ENCODE measurements at regions not wholly inside any gene's neighbourhood (a gene's known extent, or its start where the extent isn't known, plus 50 kb on each side); places are given as distances from the start of the nearest gene placed in this dataset.

DNA sequence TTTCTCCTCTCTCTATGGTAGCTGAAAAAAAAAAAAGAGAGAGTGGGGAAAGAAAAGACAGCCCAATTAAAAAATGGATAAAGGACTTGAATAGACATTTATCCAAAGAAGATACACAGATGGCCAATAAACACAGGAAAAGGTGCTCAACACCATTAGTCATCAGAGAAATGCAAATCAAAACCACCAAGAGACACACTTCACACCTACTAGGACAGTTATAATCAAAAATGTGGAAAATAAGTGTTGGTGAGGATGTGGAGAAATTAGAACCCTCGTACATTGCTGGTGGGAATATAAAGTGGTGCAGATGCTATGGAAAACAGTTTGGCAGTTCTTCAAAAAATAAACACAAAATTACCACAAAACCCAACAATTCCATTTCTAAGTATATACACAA is 172.4 kb upstream of the GRIN2B start:
- no peak for DNase-seq

DNA sequence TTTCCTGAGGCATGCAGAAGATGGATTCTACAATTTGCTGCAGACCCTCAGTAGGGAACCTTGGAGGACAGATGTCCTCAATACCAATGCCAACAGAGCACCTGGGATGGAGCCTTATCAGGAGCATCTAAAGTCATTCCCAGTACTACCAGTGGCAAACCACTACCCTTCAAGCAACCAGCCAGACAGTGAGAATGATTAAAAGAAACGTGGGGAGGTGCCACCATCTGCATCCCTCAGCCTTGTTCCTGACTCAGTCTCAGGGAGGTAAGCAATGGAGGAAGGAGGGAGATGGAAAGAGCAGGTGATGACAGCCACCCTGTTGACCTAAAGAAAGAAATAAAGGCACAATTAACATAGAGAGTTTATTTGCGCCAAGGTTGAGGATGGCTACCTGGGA is 175.2 kb upstream of the GRIN2B start:
- no peak for DNase-seq

DNA sequence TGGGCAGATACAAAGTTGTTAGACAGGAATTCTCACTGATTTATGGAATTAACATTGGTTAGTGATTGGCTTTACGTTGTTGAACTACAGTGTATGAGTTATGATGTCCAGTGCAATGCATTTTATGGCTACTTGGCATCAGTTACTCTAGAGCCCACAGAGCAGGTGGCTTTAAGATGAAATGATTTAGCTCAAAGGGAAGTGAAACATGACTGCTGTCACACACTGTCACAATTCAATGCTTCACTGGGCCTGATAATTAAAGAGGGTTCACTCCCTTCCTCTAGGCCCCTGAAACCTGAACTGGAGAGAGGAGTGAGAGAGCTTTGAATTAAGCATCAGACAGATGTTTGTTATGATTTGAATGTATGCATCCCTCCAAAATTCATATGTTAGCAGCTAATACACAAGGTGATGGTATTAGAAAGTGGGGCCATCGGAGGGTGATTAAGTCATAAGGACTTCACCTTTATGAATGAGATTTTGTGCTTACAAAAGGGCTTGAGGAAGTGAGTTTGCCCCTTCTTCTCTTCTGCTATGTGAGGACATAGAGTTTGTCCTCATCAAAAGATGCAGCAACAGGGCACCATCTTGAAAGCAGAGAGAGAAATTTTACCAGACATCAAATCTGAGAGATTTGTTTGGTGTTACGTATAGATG is 175.8 kb upstream of the GRIN2B start:
- DNase-seq, result no peak

- no peak for DNase-seq
These were observed 182.9 kb upstream of the GRIN2B start for GRCh38 chr12:14164266-14164665.

DNA sequence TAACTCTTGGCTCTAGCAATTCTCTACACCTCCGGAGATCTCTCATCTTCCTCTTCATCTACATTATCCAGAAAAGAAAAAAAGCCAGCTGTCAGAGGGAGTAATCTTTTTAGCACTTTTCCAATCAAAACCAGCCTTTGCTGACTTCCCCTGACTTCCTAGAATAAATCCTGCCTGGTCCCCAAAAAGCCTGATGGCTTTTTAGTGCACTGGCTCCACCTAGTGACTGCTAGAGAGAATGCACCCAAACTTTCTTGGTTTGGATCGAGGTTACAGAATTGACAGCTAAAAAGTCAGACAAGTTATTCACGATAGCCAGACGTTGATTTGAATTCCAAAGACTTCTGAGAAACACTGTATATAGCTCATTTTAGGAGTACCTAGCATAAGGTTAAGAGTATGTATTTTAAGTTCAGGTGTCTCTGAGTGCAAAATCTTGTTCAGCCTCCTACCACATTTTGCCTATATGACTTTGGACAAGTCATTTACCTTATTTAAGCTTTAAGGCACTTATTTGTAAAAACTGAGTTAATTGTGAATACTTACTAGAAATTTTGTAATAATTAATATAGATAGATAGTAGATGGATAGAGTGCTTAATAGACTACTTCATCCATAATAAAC is 185.7 kb upstream of the GRIN2B start:
- peak; percentile 52 to 60 for DNase-seq

DNA sequence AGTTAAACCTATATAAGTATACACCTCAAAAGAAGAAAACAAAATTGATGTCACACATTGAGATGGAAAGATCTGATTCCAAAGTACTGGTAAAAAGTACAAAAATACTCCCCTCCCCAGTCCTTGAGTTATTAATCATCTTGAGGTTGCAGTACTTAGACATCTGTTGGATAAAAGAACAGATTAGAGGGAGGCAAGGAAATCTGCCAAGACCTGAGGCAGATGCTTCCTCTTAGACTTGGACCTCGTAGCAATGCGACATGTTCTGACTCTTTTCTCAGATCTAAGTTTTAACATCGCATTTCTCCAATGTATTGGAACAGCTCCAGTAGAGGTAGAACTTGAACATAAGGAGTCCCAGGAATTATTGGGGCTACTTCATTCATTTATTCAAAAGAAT is 187.9 kb upstream of the GRIN2B start:
- DNase-seq, result no peak

DNA sequence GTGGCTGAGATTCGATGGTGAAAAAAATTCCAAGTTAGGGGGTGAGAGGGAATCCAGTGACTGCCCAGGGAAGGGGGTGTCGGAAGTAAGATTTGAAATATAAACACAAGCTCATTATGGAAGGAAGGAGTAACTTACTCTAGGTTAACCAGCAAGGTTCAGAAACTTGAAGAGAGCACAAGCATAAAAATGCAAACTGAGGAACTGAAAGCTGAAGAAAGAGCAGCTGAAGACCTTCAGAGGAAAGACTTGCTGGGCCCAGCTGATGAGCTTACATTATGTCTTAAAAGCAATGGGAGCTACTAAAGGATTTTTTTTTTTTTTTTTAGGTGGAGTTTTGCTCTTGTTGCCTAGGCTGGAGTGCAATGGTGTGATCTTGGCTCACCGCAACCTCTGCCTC is 189.7 kb upstream of the GRIN2B start:
- no peak for DNase-seq

DNA sequence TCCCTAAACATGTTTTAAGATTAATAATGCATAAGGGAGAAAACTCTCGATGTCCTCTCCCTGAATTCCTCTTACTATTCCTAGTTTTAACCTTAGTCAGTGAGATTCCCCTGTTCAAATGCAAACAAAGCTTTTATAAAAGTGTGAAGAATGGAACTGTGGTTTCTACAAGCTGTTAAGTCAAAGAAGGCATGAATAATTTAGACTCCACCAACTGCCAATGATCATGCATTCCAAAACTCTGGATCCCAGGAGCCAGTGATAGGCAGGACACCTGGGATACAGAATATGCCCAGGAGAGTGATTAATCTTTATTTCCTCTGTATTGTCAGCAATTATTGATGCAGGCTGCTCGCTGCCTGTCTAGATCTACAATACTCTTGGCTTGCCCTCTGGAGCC is 190.3 kb upstream of the ATF7IP start:
- no peak for DNase-seq

- DNase-seq, result peak in 1 of 2 experiments; percentile 24
These were observed 179.9 kb upstream of the ATF7IP start for GRCh38 chr12:14185427-14186192.

GRCh38 chr12:14186193-14186502 is 179.3 kb upstream of the ATF7IP start:
- no peak for DNase-seq

GRCh38 chr12:14187002-14187401 is 178.5 kb upstream of the ATF7IP start:
- no peak for DNase-seq

- no peak for DNase-seq
These were observed 177.5 kb upstream of the ATF7IP start for GRCh38 chr12:14187966-14188365.

GRCh38 chr12:14188744-14189143 is 176.7 kb upstream of the ATF7IP start:
- no peak for DNase-seq

DNA sequence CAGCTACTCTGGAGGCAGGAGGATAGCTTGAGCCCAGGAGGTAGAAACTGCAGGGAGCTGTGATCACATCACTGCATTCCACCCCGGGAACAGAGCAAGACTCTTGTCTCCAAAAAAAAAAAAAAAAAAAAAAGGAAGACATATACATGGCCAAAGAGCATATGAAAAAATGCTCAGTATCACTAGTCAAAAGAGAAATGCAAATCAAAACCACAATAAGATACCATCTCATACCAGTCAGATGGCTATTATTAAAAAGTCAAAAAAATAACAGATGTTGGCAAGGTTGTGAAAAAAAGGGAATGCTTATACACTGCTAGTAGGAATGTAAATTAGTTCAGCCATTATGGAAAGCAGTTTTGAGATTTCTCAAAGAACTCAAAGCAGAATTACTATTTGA is 174.8 kb upstream of the ATF7IP start:
- DNase-seq, result no peak

DNA sequence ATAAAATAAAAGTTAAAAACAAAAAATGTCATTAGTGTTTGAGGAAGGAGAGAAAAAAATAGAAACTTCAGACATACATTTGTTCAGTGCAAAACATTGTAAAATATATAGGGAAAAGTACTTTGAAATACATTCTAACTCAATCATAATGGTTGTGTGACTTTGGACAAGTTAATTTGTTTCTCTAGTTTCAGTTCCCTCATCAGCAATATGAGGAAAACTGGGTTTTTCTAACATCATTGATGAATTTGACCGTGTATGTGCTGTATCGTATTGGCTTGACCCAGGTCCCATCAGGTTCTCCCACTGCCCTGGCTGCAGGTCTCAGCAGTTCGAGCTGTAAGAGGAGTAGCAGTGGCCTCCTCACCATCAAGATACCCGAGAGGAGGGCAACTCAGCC is 173.9 kb upstream of the ATF7IP start:
- no peak for DNase-seq

GRCh38 chr12:14193639-14194038 is 171.8 kb upstream of the ATF7IP start:
- no peak for DNase-seq

DNA sequence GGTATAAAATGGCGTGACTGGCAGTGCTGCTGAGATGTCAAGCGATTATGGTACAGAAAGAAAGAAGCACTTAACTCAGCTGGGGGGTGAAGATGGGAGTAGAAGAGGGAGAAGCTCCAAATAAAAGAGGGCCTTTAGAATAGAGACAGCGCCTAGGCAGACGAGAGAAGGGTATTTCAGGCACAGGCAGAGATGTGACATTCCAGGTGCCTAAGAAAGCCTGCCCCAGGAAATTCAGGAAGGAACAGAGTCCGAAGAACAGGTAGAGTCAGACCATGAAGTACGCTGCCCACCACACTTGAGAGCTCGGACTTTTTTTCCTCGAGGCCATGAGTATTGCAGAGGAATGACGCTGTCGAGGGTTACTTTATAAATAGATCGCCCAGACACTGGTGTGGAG is 170.9 kb upstream of the ATF7IP start:
- DNase-seq, result no peak

DNA sequence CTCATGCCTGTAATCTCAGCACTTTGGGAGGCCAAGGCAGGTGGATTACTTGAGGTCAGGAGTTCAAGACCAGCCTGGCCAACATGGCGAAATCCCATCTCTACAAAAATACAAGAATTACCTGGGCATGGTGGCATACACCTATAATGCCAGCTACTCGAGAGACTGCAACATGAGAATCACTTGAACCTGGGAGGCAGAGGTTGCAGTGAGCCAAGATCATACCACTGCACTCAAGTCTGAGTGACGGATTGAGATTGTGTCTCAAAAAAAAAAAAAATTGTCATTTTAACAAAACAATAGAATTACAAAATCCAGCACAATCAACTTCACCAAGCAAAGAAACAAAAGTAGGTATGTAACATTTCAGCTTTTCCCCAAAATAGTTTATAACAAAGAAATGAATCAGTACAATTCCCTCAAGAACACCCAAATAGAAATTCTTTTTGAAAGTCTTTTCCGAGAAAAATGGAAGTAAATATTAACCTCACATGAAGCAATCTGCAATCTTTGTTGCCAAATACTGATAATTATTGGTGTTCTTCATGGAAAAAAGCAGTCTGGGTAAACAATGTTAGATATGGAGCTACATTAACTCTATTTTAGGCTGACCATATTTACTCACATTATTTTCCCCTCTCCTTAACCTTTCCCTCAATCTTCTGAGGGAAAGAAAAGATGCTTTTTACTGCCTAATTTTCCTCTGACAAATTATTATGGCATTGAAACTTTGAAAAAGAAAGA is 165.9 kb upstream of the ATF7IP start:
- no peak for DNase-seq

- no peak for DNase-seq
These were observed 164.9 kb upstream of the ATF7IP start for GRCh38 chr12:14200598-14200997.

DNA sequence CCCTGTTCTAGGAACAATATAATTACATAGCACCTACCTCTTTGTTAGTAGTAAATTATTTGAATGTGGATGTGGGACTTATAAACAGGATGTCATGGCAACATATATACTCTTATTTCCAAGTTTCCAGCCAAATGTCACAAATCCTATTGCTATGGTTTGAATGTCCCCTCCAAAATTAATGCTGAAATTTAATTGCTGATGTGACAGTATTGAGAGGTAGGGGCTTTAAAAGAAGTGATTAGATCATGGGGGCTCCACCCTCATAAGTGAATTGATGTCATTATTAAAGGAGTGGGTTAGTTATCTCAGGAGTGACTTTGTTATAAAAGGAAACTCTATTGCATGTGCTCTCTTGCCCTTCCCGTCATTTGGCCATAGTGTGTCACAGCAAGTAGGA is 164.2 kb upstream of the ATF7IP start:
- DNase-seq, result no peak

DNA sequence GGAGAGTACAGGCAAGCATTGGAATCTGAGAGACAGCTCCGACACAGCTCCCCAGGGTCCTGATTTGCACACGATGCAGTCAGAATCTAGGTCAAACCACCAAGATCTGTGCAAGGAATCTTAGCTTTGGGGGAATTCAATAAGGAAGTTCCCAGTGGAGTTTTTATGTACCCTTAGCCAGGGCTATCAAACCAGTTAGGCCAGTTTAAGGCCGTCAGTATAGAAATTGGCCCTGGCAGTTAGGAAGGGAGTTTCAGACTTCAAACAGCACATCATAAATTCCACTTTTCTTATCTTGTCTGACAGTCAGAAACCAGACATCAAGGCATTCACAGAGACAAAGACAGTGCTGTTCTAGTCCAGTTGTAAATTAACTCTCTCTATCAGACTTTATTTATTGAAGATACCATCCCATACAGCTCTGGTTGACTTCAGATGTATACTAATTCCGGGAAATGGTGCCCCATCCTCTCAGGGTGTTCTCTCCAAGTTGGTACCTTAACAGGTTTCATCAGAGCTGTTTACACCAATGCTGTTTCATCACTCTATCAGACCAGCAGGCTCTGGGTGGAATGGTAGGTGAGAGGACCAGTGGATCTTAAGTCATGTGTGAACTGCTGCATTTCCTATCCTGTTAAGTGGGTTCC is 157.5 kb upstream of the ATF7IP start:
- DNase-seq, result no peak

DNA sequence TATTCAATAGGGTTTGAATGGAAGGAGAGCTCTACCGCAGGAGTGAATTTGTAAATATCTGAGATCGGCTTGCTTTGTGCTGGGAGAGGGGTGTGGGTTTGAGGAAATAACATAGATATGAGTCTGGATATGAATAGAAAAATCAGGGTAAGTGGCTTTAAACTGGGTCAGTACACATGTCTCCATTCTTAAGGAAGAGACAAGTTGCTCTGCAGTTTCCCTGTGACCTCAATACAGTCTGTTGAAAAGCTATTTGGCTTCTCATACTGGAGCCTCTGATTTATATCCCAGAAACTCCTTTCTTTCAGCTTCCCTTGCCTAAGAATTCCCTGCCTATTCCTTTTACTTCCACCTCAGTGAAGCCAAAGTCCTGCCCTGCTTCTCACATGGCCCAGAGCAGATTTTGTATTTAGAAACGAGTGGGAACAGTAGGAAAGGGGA is 153.5 kb upstream of the ATF7IP start:
- no peak for DNase-seq

GRCh38 chr12:14213542-14213941 is 151.9 kb upstream of the ATF7IP start:
- no peak for DNase-seq
